ENCODE measurements at regions not wholly inside any gene's neighbourhood (a gene's known extent, or its start where the extent isn't known, plus 50 kb on each side); places are given as distances from the start of the nearest gene placed in this dataset.

DNA sequence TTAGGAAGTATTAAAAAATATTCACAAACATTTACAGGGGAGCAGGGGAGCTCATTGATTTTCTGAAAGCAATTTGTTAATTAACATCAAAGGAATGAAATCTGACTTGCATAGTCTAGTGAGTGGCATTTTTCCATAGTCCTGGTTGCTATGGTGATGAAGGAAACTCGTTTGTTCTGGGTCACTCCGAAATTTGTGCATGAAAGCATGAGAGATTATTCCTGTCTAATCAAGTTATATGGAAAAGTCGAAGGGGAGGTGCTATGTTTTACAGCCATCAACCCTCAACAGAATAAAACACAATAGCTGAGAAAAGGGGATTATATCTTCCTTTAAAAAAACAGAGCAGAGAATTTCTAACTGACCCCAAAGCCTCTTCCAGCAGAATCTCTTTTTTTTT lies 1495.7 kb upstream of the WWC1 start:
- TF ChIP-seq, protein P1, sequence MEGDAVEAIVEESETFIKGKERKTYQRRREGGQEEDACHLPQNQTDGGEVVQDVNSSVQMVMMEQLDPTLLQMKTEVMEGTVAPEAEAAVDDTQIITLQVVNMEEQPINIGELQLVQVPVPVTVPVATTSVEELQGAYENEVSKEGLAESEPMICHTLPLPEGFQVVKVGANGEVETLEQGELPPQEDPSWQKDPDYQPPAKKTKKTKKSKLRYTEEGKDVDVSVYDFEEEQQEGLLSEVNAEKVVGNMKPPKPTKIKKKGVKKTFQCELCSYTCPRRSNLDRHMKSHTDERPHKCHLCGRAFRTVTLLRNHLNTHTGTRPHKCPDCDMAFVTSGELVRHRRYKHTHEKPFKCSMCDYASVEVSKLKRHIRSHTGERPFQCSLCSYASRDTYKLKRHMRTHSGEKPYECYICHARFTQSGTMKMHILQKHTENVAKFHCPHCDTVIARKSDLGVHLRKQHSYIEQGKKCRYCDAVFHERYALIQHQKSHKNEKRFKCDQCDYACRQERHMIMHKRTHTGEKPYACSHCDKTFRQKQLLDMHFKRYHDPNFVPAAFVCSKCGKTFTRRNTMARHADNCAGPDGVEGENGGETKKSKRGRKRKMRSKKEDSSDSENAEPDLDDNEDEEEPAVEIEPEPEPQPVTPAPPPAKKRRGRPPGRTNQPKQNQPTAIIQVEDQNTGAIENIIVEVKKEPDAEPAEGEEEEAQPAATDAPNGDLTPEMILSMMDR (IDR thresholded peaks at IDR 0.05 in 8 of 11, conservative IDR thresholded peaks at IDR 0.05 in 3 of 11): no peak
- no peak for TF ChIP-seq POLR2A (IDR thresholded peaks at IDR 0.05)
